Smooth muscle cell (in vitro differentiated cells): ENCODE measurements at regions not wholly inside any gene's neighbourhood (a gene's known extent, or its start where the extent isn't known, plus 50 kb on each side); places are given as distances from the start of the nearest gene placed in this dataset.
"Not testable (repeated sequence)": the region's sequence is repeated elsewhere in the genome, so short reads cannot be mapped to it uniquely, and the experiment has no call there.

Experiments
- DNase-seq: peaks from one replicate; lab custom pipeline; 2025; ENCODE audit not compliant: unreplicated experiment; lab: John Stamatoyannopoulos, UW
- H2AFZ ChIP-seq: fragments of 200-600 bp; sonication (generic); 2 replicates; pipeline ENCODE4 v1.6.0; 2016; ENCODE audit warnings: antibody characterized with exemption, low read depth, mild to moderate bottlenecking
- H3F3A ChIP-seq: fragments of 200-600 bp; sonication (generic); 2 replicates; pipeline ENCODE4 v1.6.0; 2017; ENCODE audit warnings: antibody characterized with exemption, low read depth
- H3K27ac ChIP-seq: fragments of 200-600 bp; sonication (generic); 2 replicates; pipeline ENCODE4 v1.5.1; 2016; ENCODE audit warnings: low read depth, mild to moderate bottlenecking
- H3K27me3 ChIP-seq: fragments of 200-600 bp; sonication (generic); 2 replicates; pipeline ENCODE4 v1.6.1; 2016; ENCODE audit warnings: low read depth, mild to moderate bottlenecking
- H3K36me3 ChIP-seq: fragments of 200-600 bp; sonication (generic); 2 replicates; pipeline ENCODE4 v1.5.1; 2016; ENCODE audit warnings: low read depth
- H3K4me1 ChIP-seq: fragments of 200-600 bp; sonication (generic); 2 replicates; pipeline ENCODE4 v1.5.1; 2016; ENCODE audit warnings: low read depth
- H3K4me2 ChIP-seq: fragments of 200-600 bp; sonication (generic); 2 replicates; pipeline ENCODE4 v1.6.0; 2016; ENCODE audit warnings: mild to moderate bottlenecking
- H3K4me3 ChIP-seq: fragments of 200-600 bp; sonication (generic); 2 replicates; pipeline ENCODE4 v1.5.1; 2016; ENCODE audit warnings: mild to moderate bottlenecking
- H3K79me2 ChIP-seq: fragments of 200-600 bp; sonication (generic); 2 replicates; pipeline ENCODE4 v1.6.0; 2016; ENCODE audit warnings: low read depth, mild to moderate bottlenecking
- H3K9ac ChIP-seq: fragments of 200-600 bp; sonication (generic); 2 replicates; pipeline ENCODE4 v1.6.0; 2016; ENCODE audit warnings: low read depth
- H3K9me3 ChIP-seq: fragments of 200-600 bp; sonication (generic); replicated peaks from 2 replicates; pipeline ENCODE4 v1.5.1; 2016; ENCODE audit warnings: low read depth
- H4K20me1 ChIP-seq: fragments of 200-600 bp; sonication (generic); 2 replicates; pipeline ENCODE4 v1.6.0; 2016; ENCODE audit warnings: low read depth
- CTCF ChIP-seq: fragments of 200-600 bp; sonication (generic); IDR thresholded peaks from 2 replicates; pipeline ENCODE4 v1.5.1; 2017; ENCODE audit warnings: borderline replicate concordance, mild to moderate bottlenecking, antibody characterized with exemption; ENCODE audit not compliant: insufficient read depth, poor library complexity, severe bottlenecking
- WGBS: methylation state at CpG from one replicate; pipeline ENCODE4 v1.1.7; 2016; ENCODE audit warnings: low lambda C conversion rate; 5-methylcytosine and 5-hydroxymethylcytosine counted together

- no peak for DNase-seq
- H3K27ac ChIP-seq, result no peak overlapping the region
- no peaks in the 10 kb centered on the region for H4K20me1 ChIP-seq
- no peaks in the 10 kb centered on the region for H3K9me3 ChIP-seq
- H3K27me3 ChIP-seq, result peaks cover 3% of the 10 kb centered on the region
- no peak overlapping the region for H3K9ac ChIP-seq
- no peaks in the 10 kb centered on the region for H3K79me2 ChIP-seq
- H3K4me1 ChIP-seq, result peaks cover 6% of the 10 kb centered on the region
- no peaks in the 10 kb centered on the region for H3K36me3 ChIP-seq
- no peak for TF ChIP-seq CTCF
- no peak overlapping the region for H2AFZ ChIP-seq
- H3K4me2 ChIP-seq, result no peak overlapping the region
- H3K4me3 ChIP-seq, result no peak overlapping the region
- H3F3A ChIP-seq, result no peaks in the 10 kb centered on the region
- 84% methylated on average over 3 of the region's 3 CpGs for WGBS
Observed at GRCh38 chr11:116371146-116371545, 401.6 kb downstream of the BUD13 start.

- WGBS, result 90% methylated on average over 5 of the region's 5 CpGs
- no peak for DNase-seq
- H3K79me2 ChIP-seq, result no peaks in the 10 kb centered on the region
- no peak overlapping the region for H3K27ac ChIP-seq
- no peaks in the 10 kb centered on the region for H3F3A ChIP-seq
- no peak overlapping the region for H3K4me3 ChIP-seq
- no peaks in the 10 kb centered on the region for H3K36me3 ChIP-seq
- no peaks in the 10 kb centered on the region for H4K20me1 ChIP-seq
- H3K4me2 ChIP-seq, result no peak overlapping the region
- H2AFZ ChIP-seq, result no peak overlapping the region
- no peaks in the 10 kb centered on the region for H3K9me3 ChIP-seq
- no peak overlapping the region for H3K9ac ChIP-seq
- H3K4me1 ChIP-seq, result peaks cover 6% of the 10 kb centered on the region
- peaks cover 3% of the 10 kb centered on the region for H3K27me3 ChIP-seq
- no peak for TF ChIP-seq CTCF
Observed at GRCh38 chr11:116368784-116369183, 404.0 kb downstream of the BUD13 start.

GRCh38 chr11:116366980-116367645 is 405.7 kb downstream of the BUD13 start:
- no peaks in the 10 kb centered on the region for H3K36me3 ChIP-seq
- TF ChIP-seq CTCF, result no peak
- no peaks in the 10 kb centered on the region for H3K9me3 ChIP-seq
- H4K20me1 ChIP-seq, result no peaks in the 10 kb centered on the region
- no peak overlapping the region for H2AFZ ChIP-seq
- 62% methylated on average over 4 of the region's 4 CpGs for WGBS
- no peak overlapping the region for H3K9ac ChIP-seq
- H3K27me3 ChIP-seq, result peaks cover 15% of the 10 kb centered on the region
- no peaks in the 10 kb centered on the region for H3K79me2 ChIP-seq
- H3F3A ChIP-seq, result no peaks in the 10 kb centered on the region
- DNase-seq, result no peak
- H3K4me3 ChIP-seq, result no peak overlapping the region
- no peak overlapping the region for H3K4me2 ChIP-seq
- H3K27ac ChIP-seq, result no peak overlapping the region
- peaks cover under 1% of the 10 kb centered on the region for H3K4me1 ChIP-seq

GRCh38 chr11:116366451-116366850 is 406.3 kb downstream of the BUD13 start:
- Histone ChIP-seq H3K4me2 (no peak overlapping the region), H3F3A (no peaks in the 10 kb centered on the region), H3K36me3 (no peaks in the 10 kb centered on the region), H3K9me3 (no peaks in the 10 kb centered on the region), H3K4me3 (no peak overlapping the region), H4K20me1 (no peaks in the 10 kb centered on the region), H2AFZ (no peak overlapping the region), H3K27ac (no peak overlapping the region), H3K79me2 (no peaks in the 10 kb centered on the region), H3K4me1 (peaks cover 6% of the 10 kb centered on the region), H3K9ac (no peak overlapping the region), H3K27me3 (peaks cover 21% of the 10 kb centered on the region)
- 92% methylated on average over 1 of the region's 1 CpG for WGBS
- TF ChIP-seq CTCF, result no peak
- DNase-seq, result no peak

- not testable (repeated sequence) for H2AFZ ChIP-seq, H3K9me3 ChIP-seq, H3K4me3 ChIP-seq, DNase-seq, H3K79me2 ChIP-seq, H3K27ac ChIP-seq, H3K4me2 ChIP-seq, H3K4me1 ChIP-seq, H4K20me1 ChIP-seq, H3K36me3 ChIP-seq, H3F3A ChIP-seq, H3K9ac ChIP-seq
- peaks cover 23% of the 10 kb centered on the region for H3K27me3 ChIP-seq
- 98% methylated on average over 4 of the region's 4 CpGs for WGBS
Observed at GRCh38 chr11:116364925-116365324, 407.9 kb downstream of the BUD13 start.
